Keratinocyte (primary cell): ENCODE measurements at regions not wholly inside any gene's neighbourhood (a gene's known extent, or its start where the extent isn't known, plus 50 kb on each side); places are given as distances from the start of the nearest gene placed in this dataset.

ENCODE experiments used
- EZH2 ChIP-seq: IDR thresholded peaks from one replicate; pipeline ENCODE4 v1.6.1; 2012; ENCODE audit warnings: inconsistent platforms, mild to moderate bottlenecking, low read length, moderate library complexity
- TF ChIP-seq, protein P1 (sequence below), 3 experiments: IDR thresholded peaks in 1 of 3; conservative IDR thresholded peaks in 1 of 3; optimal IDR thresholded peaks in 1 of 3; 2 replicates in 2 of 3; 3 replicates in 1 of 3; pipeline versions ENCODE3 to v1.5.1; 2011; ENCODE audit warnings: low read length in 3 of 3, mild to moderate bottlenecking in 3 of 3, moderate library complexity in 2 of 3, control low read depth in 1 of 3, inconsistent platforms in 1 of 3; ENCODE audit not compliant: insufficient read depth in 2 of 3; ENCODE audit errors: extremely low read depth in 1 of 3

- TF ChIP-seq, protein P1, sequence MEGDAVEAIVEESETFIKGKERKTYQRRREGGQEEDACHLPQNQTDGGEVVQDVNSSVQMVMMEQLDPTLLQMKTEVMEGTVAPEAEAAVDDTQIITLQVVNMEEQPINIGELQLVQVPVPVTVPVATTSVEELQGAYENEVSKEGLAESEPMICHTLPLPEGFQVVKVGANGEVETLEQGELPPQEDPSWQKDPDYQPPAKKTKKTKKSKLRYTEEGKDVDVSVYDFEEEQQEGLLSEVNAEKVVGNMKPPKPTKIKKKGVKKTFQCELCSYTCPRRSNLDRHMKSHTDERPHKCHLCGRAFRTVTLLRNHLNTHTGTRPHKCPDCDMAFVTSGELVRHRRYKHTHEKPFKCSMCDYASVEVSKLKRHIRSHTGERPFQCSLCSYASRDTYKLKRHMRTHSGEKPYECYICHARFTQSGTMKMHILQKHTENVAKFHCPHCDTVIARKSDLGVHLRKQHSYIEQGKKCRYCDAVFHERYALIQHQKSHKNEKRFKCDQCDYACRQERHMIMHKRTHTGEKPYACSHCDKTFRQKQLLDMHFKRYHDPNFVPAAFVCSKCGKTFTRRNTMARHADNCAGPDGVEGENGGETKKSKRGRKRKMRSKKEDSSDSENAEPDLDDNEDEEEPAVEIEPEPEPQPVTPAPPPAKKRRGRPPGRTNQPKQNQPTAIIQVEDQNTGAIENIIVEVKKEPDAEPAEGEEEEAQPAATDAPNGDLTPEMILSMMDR (optimal IDR thresholded peaks at IDR 0.05 in 1 of 3, IDR thresholded peaks at IDR 0.05 in 1 of 3, conservative IDR thresholded peaks at IDR 0.05 in 1 of 3; ENCODE audit: extremely low read depth in 1 of 3, insufficient read depth in 2 of 3, low read length in 3 of 3) = no peak
- no peak for TF ChIP-seq EZH2
Observed at GRCh38 chr13:50766013-50766412, 77.5 kb downstream of the DLEU7 start.
